ENCODE measurements at regions not wholly inside any gene's neighbourhood (a gene's known extent, or its start where the extent isn't known, plus 50 kb on each side); places are given as distances from the start of the nearest gene placed in this dataset.

- TF ChIP-seq CTCF (IDR thresholded peaks at IDR 0.05) (no peak), POLR2A (IDR thresholded peaks at IDR 0.05) (no peak)
Observed at GRCh38 chr15:79777916-79778315, 118.9 kb downstream of the MTHFS start.
